Adrenal gland (tissue), 5 donors: ENCODE measurements at regions not wholly inside any gene's neighbourhood (a gene's known extent, or its start where the extent isn't known, plus 50 kb on each side); places are given as distances from the start of the nearest gene placed in this dataset.

Experiments used
- POLR2A ChIP-seq, 2 donors: fragments of 450-650 bp; IDR thresholded peaks; one replicate each; pipeline ENCODE4 v1.6.1; 2017; ENCODE audit warnings: antibody characterized with exemption in 2 of 2, mild to moderate bottlenecking in 2 of 2, moderate library complexity in 1 of 2
- TF ChIP-seq, protein P1 (sequence below), 6 experiments: fragments of 450-650 bp in 4 of 6; fragments of 200-600 bp in 2 of 6; sonication (generic) in 1 of 6; IDR thresholded peaks; 1 replicate in 5 of 6; 2 replicates in 1 of 6; pipeline versions ENCODE4 v1.5.1 to v1.8.0; 2016 to 2021; ENCODE audit warnings: antibody characterized with exemption in 6 of 6, mild to moderate bottlenecking in 2 of 6, moderate library complexity in 1 of 6
- donor health status: DM: no; HTN: no; CAD: no.

GRCh38 chr12:30046376-30046775 is 262.6 kb upstream of the TMTC1 start:
- TF ChIP-seq, protein P1, sequence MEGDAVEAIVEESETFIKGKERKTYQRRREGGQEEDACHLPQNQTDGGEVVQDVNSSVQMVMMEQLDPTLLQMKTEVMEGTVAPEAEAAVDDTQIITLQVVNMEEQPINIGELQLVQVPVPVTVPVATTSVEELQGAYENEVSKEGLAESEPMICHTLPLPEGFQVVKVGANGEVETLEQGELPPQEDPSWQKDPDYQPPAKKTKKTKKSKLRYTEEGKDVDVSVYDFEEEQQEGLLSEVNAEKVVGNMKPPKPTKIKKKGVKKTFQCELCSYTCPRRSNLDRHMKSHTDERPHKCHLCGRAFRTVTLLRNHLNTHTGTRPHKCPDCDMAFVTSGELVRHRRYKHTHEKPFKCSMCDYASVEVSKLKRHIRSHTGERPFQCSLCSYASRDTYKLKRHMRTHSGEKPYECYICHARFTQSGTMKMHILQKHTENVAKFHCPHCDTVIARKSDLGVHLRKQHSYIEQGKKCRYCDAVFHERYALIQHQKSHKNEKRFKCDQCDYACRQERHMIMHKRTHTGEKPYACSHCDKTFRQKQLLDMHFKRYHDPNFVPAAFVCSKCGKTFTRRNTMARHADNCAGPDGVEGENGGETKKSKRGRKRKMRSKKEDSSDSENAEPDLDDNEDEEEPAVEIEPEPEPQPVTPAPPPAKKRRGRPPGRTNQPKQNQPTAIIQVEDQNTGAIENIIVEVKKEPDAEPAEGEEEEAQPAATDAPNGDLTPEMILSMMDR (IDR thresholded peaks at IDR 0.05): no peak
- no peak for TF ChIP-seq POLR2A (IDR thresholded peaks at IDR 0.05)
